Thyroid gland (tissue), 4 donors: ENCODE measurements at regions not wholly inside any gene's neighbourhood (a gene's known extent, or its start where the extent isn't known, plus 50 kb on each side); places are given as distances from the start of the nearest gene placed in this dataset.

ENCODE experiments used
- DNase-seq, 2 donors: peaks; one replicate each; pipeline ENCODE4 v3.0.0-alpha.2; 2019
- H3K27ac ChIP-seq, 3 donors: fragments of 200-600 bp; sonication (generic); 1 replicate in 2 of 3; 2 replicates in 1 of 3; pipeline ENCODE4 v1.5.1; 2016 to 2019; ENCODE audit warnings: mild to moderate bottlenecking in 1 of 3, moderate library complexity in 1 of 3
- H3K27me3 ChIP-seq: fragments of 200-600 bp; sonication (generic); one replicate; pipeline ENCODE4 v1.5.1; 2019
- H3K36me3 ChIP-seq, 2 donors: fragments of 200-600 bp; sonication (generic); one replicate each; pipeline ENCODE4 v1.5.1; 2016 to 2019
- H3K4me1 ChIP-seq, 2 donors: fragments of 200-600 bp; sonication (generic); one replicate each; pipeline ENCODE4 v1.5.1; 2017 to 2019
- H3K4me3 ChIP-seq, 3 donors: fragments of 200-600 bp; sonication (generic); replicated peaks in 1 of 3; 1 replicate in 2 of 3; 2 replicates in 1 of 3; pipeline ENCODE4 v1.5.1; 2016; ENCODE audit warnings: mild to moderate bottlenecking in 1 of 3
- H3K9me3 ChIP-seq: fragments of 200-600 bp; sonication (generic); one replicate; pipeline ENCODE4 v1.5.1; 2017
- CTCF ChIP-seq, 6 experiments: fragments of 200-600 bp in 3 of 6; fragments of 450-650 bp in 3 of 6; sonication (generic) in 3 of 6; IDR thresholded peaks; one replicate each; pipeline ENCODE4 v1.5.1; 2016 to 2019; ENCODE audit warnings: antibody characterized with exemption in 6 of 6, mild to moderate bottlenecking in 2 of 6, inconsistent platforms in 1 of 6, moderate library complexity in 1 of 6
- POLR2A ChIP-seq, 2 donors: fragments of 450-650 bp; IDR thresholded peaks; one replicate each; pipeline ENCODE4 v1.6.1; 2017; ENCODE audit warnings: antibody characterized with exemption in 2 of 2, mild to moderate bottlenecking in 2 of 2, moderate library complexity in 1 of 2
- WGBS, 2 donors: methylation state at CpG; one replicate each; pipeline ENCODE4 v1.1.5; 2017; 5-methylcytosine and 5-hydroxymethylcytosine counted together
- intact Hi-C: fragments of 100-400 bp; cut with DNase I; formaldehyde crosslinking; loops from one replicate; pipeline ENCODE4 v1.15.1; 2023

- Histone ChIP-seq H3K4me1 (no peaks in the 10 kb centered on the region), H3K27ac (no peak overlapping the region), H3K27me3 (no peaks in the 10 kb centered on the region), H3K4me3 (no peak overlapping the region), H3K9me3 (no peaks in the 10 kb centered on the region), H3K36me3 (no peaks in the 10 kb centered on the region)
- DNase-seq: no peak
- intact Hi-C loops: no loop called here
- TF ChIP-seq POLR2A (IDR thresholded peaks at IDR 0.05): no peak
- TF ChIP-seq CTCF (IDR thresholded peaks at IDR 0.05): no peak
These were observed 748.1 kb upstream of the SGCG start for GRCh38 chr13:22432690-22433089.

GRCh38 chr13:22447132-22447886 is 733.5 kb upstream of the SGCG start:
- intact Hi-C loops: no loop called here
- Histone ChIP-seq H3K36me3 (no peaks in the 10 kb centered on the region), H3K27me3 (no peaks in the 10 kb centered on the region), H3K4me1 (peaks cover 4 to 9% of the 10 kb centered on the region in 2 donors), H3K4me3 (no peak overlapping the region), H3K27ac (no peak overlapping the region), H3K9me3 (no peaks in the 10 kb centered on the region)
- DNase-seq: no peak
- WGBS, 2 donors: 56 to 61% methylated on average over 7 of the region's 7 CpGs
- TF ChIP-seq CTCF (IDR thresholded peaks at IDR 0.05): no peak
- TF ChIP-seq POLR2A (IDR thresholded peaks at IDR 0.05): no peak

GRCh38 chr13:22449251-22449650 is 731.5 kb upstream of the SGCG start:
- H3K4me3 ChIP-seq: no peak overlapping the region
- H3K4me1 ChIP-seq: peaks cover 4 to 9% of the 10 kb centered on the region in 2 donors
- intact Hi-C loops: no loop called here
- H3K36me3 ChIP-seq: no peaks in the 10 kb centered on the region
- no peak for DNase-seq
- no peaks in the 10 kb centered on the region for H3K27me3 ChIP-seq
- WGBS, 2 donors: 87 to 93% methylated on average over 5 of the region's 5 CpGs
- no peaks in the 10 kb centered on the region for H3K9me3 ChIP-seq
- TF ChIP-seq POLR2A (IDR thresholded peaks at IDR 0.05): no peak
- no peak for TF ChIP-seq CTCF (IDR thresholded peaks at IDR 0.05)
- no peak overlapping the region for H3K27ac ChIP-seq

- 13 to 17% methylated on average over 5 of the region's 5 CpGs for WGBS, 2 donors
- H3K27me3 ChIP-seq: no peaks in the 10 kb centered on the region
- intact Hi-C loops: no loop called here
- no peak overlapping the region for H3K27ac ChIP-seq
- H3K4me3 ChIP-seq: no peak overlapping the region
- no peaks in the 10 kb centered on the region for H3K36me3 ChIP-seq
- peak in 1 of 2 donors; percentile 3 for DNase-seq
- H3K4me1 ChIP-seq: peaks cover 4 to 9% of the 10 kb centered on the region in 2 donors
- TF ChIP-seq CTCF (IDR thresholded peaks at IDR 0.05) (no peak), POLR2A (IDR thresholded peaks at IDR 0.05) (no peak)
- no peaks in the 10 kb centered on the region for H3K9me3 ChIP-seq
These were observed 729.4 kb upstream of the SGCG start for GRCh38 chr13:22451327-22451741.

GRCh38 chr13:22454586-22454985 is 726.2 kb upstream of the SGCG start:
- Histone ChIP-seq H3K27ac (no peak overlapping the region), H3K27me3 (no peaks in the 10 kb centered on the region), H3K4me1 (peaks cover 4 to 9% of the 10 kb centered on the region in 2 donors), H3K4me3 (no peak overlapping the region), H3K36me3 (no peaks in the 10 kb centered on the region), H3K9me3 (no peaks in the 10 kb centered on the region)
- no peak for DNase-seq
- intact Hi-C loops: no loop called here
- WGBS, 2 donors: 68 to 73% methylated on average over 3 of the region's 3 CpGs
- TF ChIP-seq CTCF (IDR thresholded peaks at IDR 0.05) (no peak), POLR2A (IDR thresholded peaks at IDR 0.05) (no peak)
